GM12874 (cell line): ENCODE measurements at regions not wholly inside any gene's neighbourhood (a gene's known extent, or its start where the extent isn't known, plus 50 kb on each side); places are given as distances from the start of the nearest gene placed in this dataset.

Source experiments
- CTCF ChIP-seq: IDR thresholded peaks from 2 replicates; pipeline ENCODE4 v1.5.1; 2011; ENCODE audit warnings: low read depth, mild to moderate bottlenecking, control low read depth, low read length, moderate library complexity; ENCODE audit not compliant: insufficient read depth

- TF ChIP-seq CTCF, result no peak
These were observed 243.3 kb downstream of the FAM43A start for GRCh38 chr3:194928831-194929577.

- TF ChIP-seq CTCF, result no peak
These were observed 243.9 kb downstream of the FAM43A start for GRCh38 chr3:194929578-194929960.

GRCh38 chr3:194930377-194931204 is 244.9 kb downstream of the FAM43A start:
- no peak for TF ChIP-seq CTCF

GRCh38 chr3:194931347-194931746 is 245.7 kb downstream of the FAM43A start:
- no peak for TF ChIP-seq CTCF

GRCh38 chr3:194931865-194932264 is 246.2 kb downstream of the FAM43A start:
- TF ChIP-seq CTCF, result no peak

GRCh38 chr3:194933465-194933864 is 247.8 kb downstream of the FAM43A start:
- TF ChIP-seq CTCF, result no peak

GRCh38 chr3:194935061-194935460 is 249.4 kb downstream of the FAM43A start:
- no peak for TF ChIP-seq CTCF
